ENCODE measurements at regions not wholly inside any gene's neighbourhood (a gene's known extent, or its start where the extent isn't known, plus 50 kb on each side); places are given as distances from the start of the nearest gene placed in this dataset.
A peak's percentile ranks its signal among the peaks of the same experiment; 100 is the strongest.

DNA sequence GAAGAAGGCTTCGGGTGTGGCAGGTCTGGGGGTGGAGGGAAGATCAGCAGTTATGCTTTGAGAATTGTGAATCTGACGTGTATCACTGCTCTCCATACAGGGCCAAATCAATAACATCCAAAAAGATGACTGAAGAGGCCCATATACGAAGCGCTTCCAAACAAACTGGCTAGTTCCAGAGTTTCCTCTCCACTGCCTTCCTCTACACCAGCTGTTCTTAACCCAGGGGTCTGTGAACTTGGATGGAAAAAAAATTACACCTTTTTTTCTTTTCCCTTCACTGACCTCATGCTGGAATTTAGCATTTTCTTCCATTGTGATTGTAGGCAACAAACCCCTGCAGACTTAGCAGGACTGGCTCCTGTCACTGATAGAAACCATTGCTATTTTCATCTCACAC, 77.1 kb upstream of the NBL1 start:
- TF ChIP-seq, protein P1, sequence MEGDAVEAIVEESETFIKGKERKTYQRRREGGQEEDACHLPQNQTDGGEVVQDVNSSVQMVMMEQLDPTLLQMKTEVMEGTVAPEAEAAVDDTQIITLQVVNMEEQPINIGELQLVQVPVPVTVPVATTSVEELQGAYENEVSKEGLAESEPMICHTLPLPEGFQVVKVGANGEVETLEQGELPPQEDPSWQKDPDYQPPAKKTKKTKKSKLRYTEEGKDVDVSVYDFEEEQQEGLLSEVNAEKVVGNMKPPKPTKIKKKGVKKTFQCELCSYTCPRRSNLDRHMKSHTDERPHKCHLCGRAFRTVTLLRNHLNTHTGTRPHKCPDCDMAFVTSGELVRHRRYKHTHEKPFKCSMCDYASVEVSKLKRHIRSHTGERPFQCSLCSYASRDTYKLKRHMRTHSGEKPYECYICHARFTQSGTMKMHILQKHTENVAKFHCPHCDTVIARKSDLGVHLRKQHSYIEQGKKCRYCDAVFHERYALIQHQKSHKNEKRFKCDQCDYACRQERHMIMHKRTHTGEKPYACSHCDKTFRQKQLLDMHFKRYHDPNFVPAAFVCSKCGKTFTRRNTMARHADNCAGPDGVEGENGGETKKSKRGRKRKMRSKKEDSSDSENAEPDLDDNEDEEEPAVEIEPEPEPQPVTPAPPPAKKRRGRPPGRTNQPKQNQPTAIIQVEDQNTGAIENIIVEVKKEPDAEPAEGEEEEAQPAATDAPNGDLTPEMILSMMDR (IDR thresholded peaks at IDR 0.05; ENCODE audit: low read depth, low read length) = no peak
- no peak overlapping the region for H3K4me3 ChIP-seq (ENCODE audit: low read depth, low read length)

DNA sequence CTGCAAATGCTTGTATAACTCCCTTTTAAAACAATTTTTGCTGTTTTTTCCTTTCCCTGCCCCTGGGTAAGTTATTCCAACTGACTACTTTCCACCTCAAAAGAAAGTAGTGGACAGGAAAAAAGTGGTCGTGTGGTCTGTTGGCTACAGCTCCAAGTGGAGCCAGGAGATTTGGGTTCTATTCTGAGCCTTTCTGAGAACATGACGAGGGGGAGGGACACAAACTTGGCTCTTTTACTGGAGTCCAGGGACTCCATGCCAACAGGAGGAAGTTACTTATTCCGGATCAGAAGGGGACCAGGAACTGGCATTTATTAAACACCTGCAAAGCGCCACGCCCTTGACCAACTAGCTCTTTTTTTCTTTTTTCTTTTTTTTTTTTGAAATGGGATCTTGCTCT, 79.0 kb upstream of the CAPZB start:
- TF ChIP-seq, protein P1 (IDR thresholded peaks at IDR 0.05; ENCODE audit: low read depth, low read length) = no peak
- H3K4me3 ChIP-seq (ENCODE audit: low read depth, low read length) = no peak overlapping the region

GRCh38 chr1:19563324-19564097, 78.2 kb upstream of the CAPZB start:
- TF ChIP-seq, protein P1 (IDR thresholded peaks at IDR 0.05; ENCODE audit: low read depth, low read length) = no peak
- peak overlapping the region; percentile 36 for H3K4me3 ChIP-seq (ENCODE audit: low read depth, low read length)

DNA sequence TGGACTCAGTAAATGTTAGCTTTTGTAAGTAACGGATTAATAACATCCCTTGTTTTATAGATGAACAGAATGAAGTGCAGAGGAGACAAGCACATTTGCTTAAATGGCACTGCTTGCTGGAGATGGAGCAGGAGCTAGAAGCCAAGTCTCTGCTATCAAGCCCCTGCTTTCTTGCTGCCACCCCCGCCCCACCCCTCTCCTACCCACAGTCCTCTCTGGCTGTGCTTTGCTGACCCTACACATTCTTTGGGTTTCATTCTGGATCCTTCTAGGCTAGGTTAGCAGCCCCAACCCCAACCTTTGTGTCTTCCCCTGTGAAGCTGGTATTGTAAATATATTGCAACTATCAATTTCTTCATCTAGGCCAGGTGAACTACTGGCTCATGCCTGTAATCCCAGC, 77.5 kb upstream of the CAPZB start:
- H3K4me3 ChIP-seq (ENCODE audit: low read depth, low read length) = no peak overlapping the region
- TF ChIP-seq, protein P1 (IDR thresholded peaks at IDR 0.05; ENCODE audit: low read depth, low read length) = no peak

GRCh38 chr1:19560480-19560879, 75.1 kb upstream of the CAPZB start:
- TF ChIP-seq, protein P1 (IDR thresholded peaks at IDR 0.05; ENCODE audit: low read depth, low read length) = no peak
- no peak overlapping the region for H3K4me3 ChIP-seq (ENCODE audit: low read depth, low read length)

- no peak overlapping the region for H3K4me3 ChIP-seq (ENCODE audit: low read depth, low read length)
These were observed 74.3 kb upstream of the CAPZB start for GRCh38 chr1:19559641-19560040.

DNA sequence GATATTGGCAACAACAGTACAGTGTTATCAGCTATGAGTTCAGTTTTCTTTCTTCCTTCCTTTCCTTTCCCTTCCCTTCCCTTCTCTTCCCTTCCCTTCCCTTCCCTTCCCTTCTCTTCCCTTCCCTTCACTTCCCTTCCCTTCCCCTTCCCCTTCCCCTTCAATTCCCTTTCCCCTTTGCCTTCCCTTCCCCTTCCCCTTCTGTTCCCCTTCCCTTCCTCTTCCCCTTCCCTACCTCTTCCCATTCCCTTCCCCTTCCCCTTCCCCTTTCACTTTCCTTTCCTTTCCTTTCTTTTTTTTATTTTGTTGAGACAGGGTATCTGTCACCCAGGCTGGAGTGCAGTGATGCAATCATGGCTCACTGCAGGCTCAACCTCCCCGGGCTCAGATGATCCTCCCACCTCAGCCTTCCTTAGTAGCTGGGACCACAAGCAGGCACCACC, 72.3 kb upstream of the CAPZB start:
- TF ChIP-seq, protein P1 (IDR thresholded peaks at IDR 0.05; ENCODE audit: low read depth, low read length) = no peak
- H3K4me3 ChIP-seq (ENCODE audit: low read depth, low read length) = no peak overlapping the region

More at GRCh38 chr1:19559641-19560040, 74.3 kb upstream of the CAPZB start:
- TF ChIP-seq, protein P1 (IDR thresholded peaks at IDR 0.05; ENCODE audit: low read depth, low read length) = no peak

Measured in WI38 (cell line).